Heart left ventricle (tissue), 16 donors: ENCODE measurements at regions not wholly inside any gene's neighbourhood (a gene's known extent, or its start where the extent isn't known, plus 50 kb on each side); places are given as distances from the start of the nearest gene placed in this dataset.

Source experiments
- ATAC-seq, 4 donors: fragments of 200-7000 bp; cut with Tn5 transposase; one replicate each; pipeline ENCODE4 v1.9.1; 2020 to 2022; ENCODE audit warnings: moderate library complexity in 4 of 4, mild to moderate bottlenecking in 3 of 4, moderate number of reproducible peaks in 1 of 4
- DNase-seq, 5 donors: peaks; one replicate each; pipeline ENCODE4 v3.0.0-alpha.2; 2020
- H3K27ac ChIP-seq, 12 donors: fragments of 200-600 bp; sonication (generic) in 4 of 12; one replicate each; pipeline versions ENCODE4 v1.5.0 to v1.8.0; 2016 to 2022; ENCODE audit warnings: mild to moderate bottlenecking in 2 of 12
- H3K27me3 ChIP-seq, 9 donors: fragments of 200-600 bp; sonication (generic) in 2 of 9; one replicate each; pipeline versions ENCODE4 v1.5.1 to v1.8.0; 2016 to 2022; ENCODE audit warnings: mild to moderate bottlenecking in 3 of 9
- H3K36me3 ChIP-seq, 9 donors: fragments of 200-600 bp; sonication (generic) in 2 of 9; one replicate each; pipeline versions ENCODE4 v1.5.0 to v1.8.0; 2018 to 2022; ENCODE audit warnings: mild to moderate bottlenecking in 2 of 9
- H3K4me1 ChIP-seq, 12 donors: fragments of 200-600 bp; sonication (generic) in 4 of 12; one replicate each; pipeline versions ENCODE4 v1.5.0 to v1.8.0; 2016 to 2022; ENCODE audit warnings: mild to moderate bottlenecking in 3 of 12
- H3K4me3 ChIP-seq, 12 donors: fragments of 200-600 bp; sonication (generic) in 4 of 12; one replicate each; pipeline versions ENCODE4 v1.5.0 to v1.8.0; 2017 to 2022; ENCODE audit warnings: mild to moderate bottlenecking in 9 of 12, moderate library complexity in 4 of 12
- H3K9me3 ChIP-seq, 12 donors: fragments of 200-600 bp; sonication (generic) in 4 of 12; one replicate each; pipeline versions ENCODE4 v1.5.0 to v1.8.0; 2016 to 2022; ENCODE audit warnings: mild to moderate bottlenecking in 1 of 12
- CTCF ChIP-seq, 12 donors: fragments of 200-600 bp; sonication (generic) in 4 of 12; IDR thresholded peaks; one replicate each; pipeline versions ENCODE4 v1.5.0 to v1.8.0; 2018 to 2022; ENCODE audit warnings: antibody characterized with exemption in 12 of 12, mild to moderate bottlenecking in 5 of 12
- POLR2A ChIP-seq, 2 donors: fragments of 450-650 bp; IDR thresholded peaks; one replicate each; pipeline ENCODE4 v1.6.1; 2017; ENCODE audit warnings: antibody characterized with exemption in 2 of 2, mild to moderate bottlenecking in 2 of 2, moderate library complexity in 2 of 2
- WGBS, 4 donors: extraction: QIAGEN DNeasy Blood & Tissue Kit in 2 of 4; methylation state at CpG; one replicate each; pipeline versions ENCODE4 v1.1.5 to v1.1.7; 2013 to 2018; 5-methylcytosine and 5-hydroxymethylcytosine counted together
- intact Hi-C, 10 donors: fragments of 100-400 bp; cut with DNase I; formaldehyde crosslinking; loops; one replicate each; pipeline versions ENCODE4 v1.11.1 to v1.14.2; 2022
- donor health status: ischemic (EF 13 %, LVEDD 7.1; RV severe dilation, severe dysfunction).
- donor health status: healthy with polysubstance abuse.
- donor health status: DM: no; HTN: yes; CAD: no.
- donor health status: DM: no; HTN: no; CAD: no.
- donor health status: ischemic (EF 25% LVEDD 6.9; RV normal size, moderate dysfunction).
- donor health status: ischemic (EF 25% LVEDD 5.7; RV mildly dilated, moderate dysfunction).
- donor health status: healthy.
- donor health status: DM: yes; HTN: yes; CAD: no.
- donor health status: ischemic (EF 35%, LVEDD 5.7; RV mildly dilated, moderate dysfunction).
- donor health status: nonischemic (EF 11% LVEDD 7.7; RV severe dilation, severe dysfunction).
- donor health status: DM: yes; HTN: yes; CAD: no.
- donor health status: PGD.
- donor health status: ischemic (EF 29% LVEDD 5.4; RV normal size, mild dysfunction).
- donor health status: nonischemic (EF 23%, LVEDD 6.1; RV moderate dilation, normal function).

- DNase-seq (no peak), ATAC-seq (no peak)
- 52 to 79% (median 68%) methylated on average over 2 of the region's 2 CpGs for WGBS, 4 donors
- H3K36me3 ChIP-seq = no peaks in the 10 kb centered on the region
- H3K4me3 ChIP-seq = no peak overlapping the region
- no peaks in the 10 kb centered on the region for H3K4me1 ChIP-seq
- intact Hi-C loops = no loop called here
- no peak overlapping the region for H3K27ac ChIP-seq
- no peaks in the 10 kb centered on the region for H3K27me3 ChIP-seq
- H3K9me3 ChIP-seq = no peaks in the 10 kb centered on the region
- no peak for TF ChIP-seq CTCF (IDR thresholded peaks at IDR 0.05)
- no peak for TF ChIP-seq POLR2A (IDR thresholded peaks at IDR 0.05)
These were observed 249.6 kb upstream of the PTER start for GRCh38 chr10:16187161-16187560.

DNA sequence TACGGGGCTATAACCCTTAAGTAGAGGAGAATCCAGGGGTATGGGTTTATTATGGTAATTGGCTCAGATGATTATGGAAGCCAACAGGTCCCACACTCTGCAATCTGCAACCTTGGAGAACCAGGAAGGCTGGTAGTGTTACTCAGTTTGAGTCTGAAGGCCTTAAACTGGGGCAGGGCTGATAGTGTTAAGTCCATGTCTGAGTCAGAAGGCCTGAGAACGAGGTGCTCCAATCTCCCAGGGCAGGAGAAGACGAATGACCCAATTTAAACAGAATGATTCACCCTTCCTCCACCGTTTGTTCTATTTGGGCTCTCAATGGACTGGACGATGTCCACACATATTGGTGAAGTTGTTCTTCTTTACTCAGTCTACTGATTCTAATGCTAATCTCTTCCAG lies 244.5 kb upstream of the PTER start:
- Histone ChIP-seq H3K9me3 (no peaks in the 10 kb centered on the region), H3K27ac (no peak overlapping the region), H3K27me3 (no peaks in the 10 kb centered on the region), H3K4me1 (peaks cover 0 to 3% (median 0%) of the 10 kb centered on the region in 12 donors), H3K36me3 (no peaks in the 10 kb centered on the region), H3K4me3 (no peak overlapping the region)
- no peak for TF ChIP-seq POLR2A (IDR thresholded peaks at IDR 0.05)
- no peak for TF ChIP-seq CTCF (IDR thresholded peaks at IDR 0.05)
- WGBS, 4 donors = 56 to 64% (median 63%) methylated on average over 5 of the region's 5 CpGs
- DNase-seq = no peak
- peak in 2 of 4 donors; percentile 41 to 57 for ATAC-seq
- intact Hi-C loops = no loop called here

GRCh38 chr10:16193241-16193640 lies 243.6 kb upstream of the PTER start:
- intact Hi-C loops = no loop called here
- no peaks in the 10 kb centered on the region for H3K9me3 ChIP-seq
- TF ChIP-seq CTCF (IDR thresholded peaks at IDR 0.05) (no peak), POLR2A (IDR thresholded peaks at IDR 0.05) (no peak)

GRCh38 chr10:16195178-16195769 lies 241.5 kb upstream of the PTER start:
- Histone ChIP-seq H3K36me3 (no peaks in the 10 kb centered on the region), H3K27ac (no peak overlapping the region), H3K4me3 (no peak overlapping the region), H3K27me3 (no peaks in the 10 kb centered on the region), H3K9me3 (no peaks in the 10 kb centered on the region), H3K4me1 (peaks cover 0 to 3% (median 0%) of the 10 kb centered on the region in 12 donors)
- TF ChIP-seq CTCF (IDR thresholded peaks at IDR 0.05) (no peak), POLR2A (IDR thresholded peaks at IDR 0.05) (no peak)
- intact Hi-C loops = no loop called here
- DNase-seq (no peak), ATAC-seq (no peak)
- WGBS, 4 donors = 44 to 83% (median 56%) methylated on average over 1 of the region's 1 CpG

More at GRCh38 chr10:16193241-16193640, 243.6 kb upstream of the PTER start:
- H3K27ac ChIP-seq = no peak overlapping the region
- DNase-seq (no peak), ATAC-seq (no peak)
- no peaks in the 10 kb centered on the region for H3K27me3 ChIP-seq
- peaks cover 0 to 3% (median 0%) of the 10 kb centered on the region in 12 donors for H3K4me1 ChIP-seq
- no peak overlapping the region for H3K4me3 ChIP-seq
- WGBS, 4 donors = 62 to 79% (median 74%) methylated on average over 3 of the region's 3 CpGs
- H3K36me3 ChIP-seq = no peaks in the 10 kb centered on the region
